Smooth muscle cell (in vitro differentiated cells): ENCODE measurements at regions not wholly inside any gene's neighbourhood (a gene's known extent, or its start where the extent isn't known, plus 50 kb on each side); places are given as distances from the start of the nearest gene placed in this dataset.

ENCODE experiments used
- DNase-seq: peaks from one replicate; lab custom pipeline; 2025; ENCODE audit not compliant: unreplicated experiment; lab: John Stamatoyannopoulos, UW
- H2AFZ ChIP-seq: fragments of 200-600 bp; sonication (generic); 2 replicates; pipeline ENCODE4 v1.6.0; 2016; ENCODE audit warnings: antibody characterized with exemption, low read depth, mild to moderate bottlenecking
- H3F3A ChIP-seq: fragments of 200-600 bp; sonication (generic); 2 replicates; pipeline ENCODE4 v1.6.0; 2017; ENCODE audit warnings: antibody characterized with exemption, low read depth
- H3K27ac ChIP-seq: fragments of 200-600 bp; sonication (generic); 2 replicates; pipeline ENCODE4 v1.5.1; 2016; ENCODE audit warnings: low read depth, mild to moderate bottlenecking
- H3K27me3 ChIP-seq: fragments of 200-600 bp; sonication (generic); 2 replicates; pipeline ENCODE4 v1.6.1; 2016; ENCODE audit warnings: low read depth, mild to moderate bottlenecking
- H3K36me3 ChIP-seq: fragments of 200-600 bp; sonication (generic); 2 replicates; pipeline ENCODE4 v1.5.1; 2016; ENCODE audit warnings: low read depth
- H3K4me1 ChIP-seq: fragments of 200-600 bp; sonication (generic); 2 replicates; pipeline ENCODE4 v1.5.1; 2016; ENCODE audit warnings: low read depth
- H3K4me2 ChIP-seq: fragments of 200-600 bp; sonication (generic); 2 replicates; pipeline ENCODE4 v1.6.0; 2016; ENCODE audit warnings: mild to moderate bottlenecking
- H3K4me3 ChIP-seq: fragments of 200-600 bp; sonication (generic); 2 replicates; pipeline ENCODE4 v1.5.1; 2016; ENCODE audit warnings: mild to moderate bottlenecking
- H3K79me2 ChIP-seq: fragments of 200-600 bp; sonication (generic); 2 replicates; pipeline ENCODE4 v1.6.0; 2016; ENCODE audit warnings: low read depth, mild to moderate bottlenecking
- H3K9ac ChIP-seq: fragments of 200-600 bp; sonication (generic); 2 replicates; pipeline ENCODE4 v1.6.0; 2016; ENCODE audit warnings: low read depth
- H3K9me3 ChIP-seq: fragments of 200-600 bp; sonication (generic); replicated peaks from 2 replicates; pipeline ENCODE4 v1.5.1; 2016; ENCODE audit warnings: low read depth
- H4K20me1 ChIP-seq: fragments of 200-600 bp; sonication (generic); 2 replicates; pipeline ENCODE4 v1.6.0; 2016; ENCODE audit warnings: low read depth
- CTCF ChIP-seq: fragments of 200-600 bp; sonication (generic); IDR thresholded peaks from 2 replicates; pipeline ENCODE4 v1.5.1; 2017; ENCODE audit warnings: borderline replicate concordance, mild to moderate bottlenecking, antibody characterized with exemption; ENCODE audit not compliant: insufficient read depth, poor library complexity, severe bottlenecking
- WGBS: methylation state at CpG from one replicate; pipeline ENCODE4 v1.1.7; 2016; ENCODE audit warnings: low lambda C conversion rate; 5-methylcytosine and 5-hydroxymethylcytosine counted together

GRCh38 chr1:187871177-187871845, 1042.6 kb downstream of the PLA2G4A start:
- WGBS: 75% methylated on average over 2 of the region's 2 CpGs
- Histone ChIP-seq H3K9ac (no peak overlapping the region), H3K27me3 (no peaks in the 10 kb centered on the region), H3K27ac (no peak overlapping the region), H2AFZ (peak overlapping the region; percentile 71), H4K20me1 (no peaks in the 10 kb centered on the region), H3K79me2 (no peaks in the 10 kb centered on the region), H3K4me1 (peaks cover 10% of the 10 kb centered on the region), H3K9me3 (no peaks in the 10 kb centered on the region), H3K36me3 (no peaks in the 10 kb centered on the region), H3K4me2 (no peak overlapping the region), H3F3A (no peaks in the 10 kb centered on the region), H3K4me3 (no peak overlapping the region)
- DNase-seq: no peak
- TF ChIP-seq CTCF: no peak

DNA sequence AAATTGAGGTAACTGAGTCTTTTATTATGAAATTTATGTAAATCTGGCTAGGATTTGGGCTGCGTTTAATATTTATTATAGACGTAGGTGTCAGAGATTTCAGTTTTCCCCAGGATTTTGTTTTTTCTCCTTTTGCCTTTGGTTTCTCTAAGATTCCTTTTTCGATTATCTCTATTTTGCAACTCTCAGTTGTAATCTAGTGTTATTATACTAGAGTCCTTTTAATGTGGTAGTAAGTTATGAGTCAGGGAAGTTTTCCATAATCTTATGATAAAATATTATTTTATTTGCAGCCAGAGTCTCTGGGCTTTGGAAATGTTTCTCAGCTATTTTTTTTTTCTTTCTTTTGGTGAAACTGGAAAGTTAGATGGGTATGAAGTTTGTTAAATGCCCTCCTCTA, 1043.8 kb downstream of the PLA2G4A start:
- no peaks in the 10 kb centered on the region for H3K9me3 ChIP-seq

DNA sequence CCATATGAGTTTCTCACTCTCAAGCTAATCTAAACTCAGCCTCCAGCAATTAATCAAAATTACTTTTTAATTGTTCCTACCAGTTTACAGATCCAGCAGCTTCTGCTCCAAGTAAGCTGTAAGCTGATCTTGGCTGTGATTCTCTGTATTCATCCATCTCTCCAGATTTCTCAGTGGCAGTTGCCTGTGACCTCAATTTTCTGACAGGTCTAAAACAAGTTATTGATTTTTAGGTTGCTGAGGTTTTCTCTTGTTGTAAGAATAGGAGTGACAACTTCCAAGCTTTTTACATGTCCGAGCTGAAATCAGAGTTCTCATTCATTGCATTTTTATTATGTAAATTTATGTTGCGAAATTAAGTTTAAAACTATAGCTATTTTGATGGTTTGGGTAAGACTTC, 1044.4 kb downstream of the PLA2G4A start:
- DNase-seq: no peak
- Histone ChIP-seq H2AFZ (peak overlapping the region; percentile 3), H3K9ac (no peak overlapping the region), H3K4me2 (no peak overlapping the region), H3F3A (no peaks in the 10 kb centered on the region), H3K79me2 (no peaks in the 10 kb centered on the region), H3K27me3 (no peaks in the 10 kb centered on the region), H3K4me3 (no peak overlapping the region), H3K4me1 (peaks cover 10% of the 10 kb centered on the region), H3K27ac (no peak overlapping the region), H3K36me3 (no peaks in the 10 kb centered on the region), H3K9me3 (no peaks in the 10 kb centered on the region), H4K20me1 (no peaks in the 10 kb centered on the region)
- WGBS: 89% methylated on average over 2 of the region's 2 CpGs
- no peak for TF ChIP-seq CTCF

More for the DNA sequence above, 1043.8 kb downstream of the PLA2G4A start:
- Histone ChIP-seq H3K27ac (no peak overlapping the region), H3K36me3 (no peaks in the 10 kb centered on the region), H3K79me2 (no peaks in the 10 kb centered on the region), H3K9ac (no peak overlapping the region), H2AFZ (peak overlapping the region; percentile 7), H3K4me1 (peaks cover 10% of the 10 kb centered on the region), H3F3A (no peaks in the 10 kb centered on the region), H4K20me1 (no peaks in the 10 kb centered on the region), H3K4me3 (no peak overlapping the region), H3K4me2 (peak overlapping the region; percentile 56), H3K27me3 (no peaks in the 10 kb centered on the region)
- no peak for DNase-seq
- no peak for TF ChIP-seq CTCF
- WGBS: 46% methylated on average over 3 of the region's 3 CpGs

GRCh38 chr1:187876775-187877174, 1048.0 kb downstream of the PLA2G4A start:
- Histone ChIP-seq H3K79me2 (no peaks in the 10 kb centered on the region), H4K20me1 (no peaks in the 10 kb centered on the region), H3K36me3 (no peaks in the 10 kb centered on the region), H3K27me3 (no peaks in the 10 kb centered on the region), H2AFZ (no peak overlapping the region), H3K4me2 (no peak overlapping the region), H3K4me1 (no peaks in the 10 kb centered on the region), H3K9me3 (no peaks in the 10 kb centered on the region), H3K9ac (no peak overlapping the region), H3K27ac (no peak overlapping the region), H3K4me3 (no peak overlapping the region), H3F3A (no peaks in the 10 kb centered on the region)
- no peak for TF ChIP-seq CTCF
- DNase-seq: no peak
- 97% methylated on average over 2 of the region's 2 CpGs for WGBS
